Small intestine (tissue), 7 donors: ENCODE measurements at regions not wholly inside any gene's neighbourhood (a gene's known extent, or its start where the extent isn't known, plus 50 kb on each side); places are given as distances from the start of the nearest gene placed in this dataset.
"Not testable (repeated sequence)": the region's sequence is repeated elsewhere in the genome, so short reads cannot be mapped to it uniquely, and the experiment has no call there.

Experiments used
- DNase-seq, 2 donors: peaks; one replicate each; pipeline versions ENCODE4 v3.0.0 to v3.0.0-alpha.2; 2013
- FAIRE-seq: peaks from 2 replicates; lab custom pipeline; 2012; peaks lifted over from hg19 to GRCh38; lab: Jason Lieb, UNC
- H3K27ac ChIP-seq, 3 donors: one replicate each; pipeline ENCODE4 v1.5.1; 2013; ENCODE audit warnings: low read length in 2 of 3, mild to moderate bottlenecking in 2 of 3, control low read depth in 1 of 3, inconsistent platforms in 1 of 3, low read depth in 1 of 3, moderate library complexity in 1 of 3
- H3K27me3 ChIP-seq, 3 donors: one replicate each; pipeline ENCODE4 v1.6.1; 2013; ENCODE audit warnings: low read length in 3 of 3, inconsistent platforms in 1 of 3; ENCODE audit not compliant: control insufficient read depth in 3 of 3, insufficient read depth in 3 of 3
- H3K36me3 ChIP-seq, 3 donors: one replicate each; pipeline ENCODE4 v1.6.1; 2013; ENCODE audit warnings: low read length in 3 of 3, inconsistent platforms in 1 of 3, low read depth in 1 of 3, mild to moderate bottlenecking in 1 of 3, moderate library complexity in 1 of 3; ENCODE audit not compliant: control insufficient read depth in 3 of 3, insufficient read depth in 2 of 3
- H3K4me1 ChIP-seq, 3 donors: one replicate each; pipeline ENCODE4 v1.6.1; 2013; ENCODE audit warnings: low read length in 2 of 3, inconsistent platforms in 1 of 3, low read depth in 1 of 3, mild to moderate bottlenecking in 1 of 3, moderate library complexity in 1 of 3; ENCODE audit not compliant: control insufficient read depth in 3 of 3, insufficient read depth in 2 of 3
- H3K4me3 ChIP-seq, 3 donors: one replicate each; pipeline ENCODE4 v1.5.1; 2013; ENCODE audit warnings: low read length in 3 of 3, control low read depth in 1 of 3, inconsistent platforms in 1 of 3, low read depth in 1 of 3, mild to moderate bottlenecking in 1 of 3, moderate library complexity in 1 of 3
- H3K9me3 ChIP-seq, 2 donors: one replicate each; pipeline ENCODE4 v1.6.1; 2013; ENCODE audit warnings: low read depth in 1 of 2, low read length in 1 of 2; ENCODE audit not compliant: control insufficient read depth in 2 of 2, insufficient read depth in 1 of 2
- WGBS, 3 donors: extraction: QIAGEN DNeasy Blood & Tissue Kit; methylation state at CpG; one replicate each; pipeline ENCODE4 v1.1.7; 2013; 5-methylcytosine and 5-hydroxymethylcytosine counted together
- donor health status: healthy with polysubstance abuse.
- donor health status: control.
- donor health status: control.
- donor health status: Bipolar disorder and iron deficiency.
- donor health status: healthy.

GRCh38 chr1:224022249-224022970, 91.5 kb upstream of the FBXO28 start:
- WGBS, 3 donors, result 62 to 88% (median 76%) methylated on average over 6 to 7 of the region's 7 CpGs
- not testable (repeated sequence) for H3K4me3 ChIP-seq, FAIRE-seq, H3K27me3 ChIP-seq, H3K9me3 ChIP-seq, DNase-seq, H3K4me1 ChIP-seq, H3K27ac ChIP-seq, H3K36me3 ChIP-seq

GRCh38 chr1:224019866-224020265, 94.0 kb upstream of the FBXO28 start:
- H3K27me3 ChIP-seq, FAIRE-seq, H3K36me3 ChIP-seq, H3K27ac ChIP-seq, H3K9me3 ChIP-seq, H3K4me3 ChIP-seq, DNase-seq, H3K4me1 ChIP-seq: not testable (repeated sequence)
- WGBS, 3 donors, result 87 to 100% methylated on average over 3 of the region's 3 CpGs; no CpG with 5 or more reads in 1 of the 3 donors

GRCh38 chr1:224015782-224016181, 98.1 kb upstream of the FBXO28 start:
- DNase-seq, FAIRE-seq: not testable (repeated sequence)
- 93 to 98% (median 93%) methylated on average over 8 of the region's 8 CpGs for WGBS, 3 donors

GRCh38 chr1:224014330-224014649, 99.6 kb upstream of the FBXO28 start:
- H3K27me3 ChIP-seq, result no peaks in the 10 kb centered on the region
- FAIRE-seq, result no peak

More at GRCh38 chr1:224015782-224016181, 98.1 kb upstream of the FBXO28 start:
- H3K27me3 ChIP-seq, H3K27ac ChIP-seq, H3K4me1 ChIP-seq, H3K4me3 ChIP-seq, H3K36me3 ChIP-seq: not testable (repeated sequence)
- peaks cover 2 to 35% of the 10 kb centered on the region in 2 donors for H3K9me3 ChIP-seq

GRCh38 chr1:224013626-224014329, 100.1 kb upstream of the FBXO28 start:
- not testable (repeated sequence) for H3K27me3 ChIP-seq, H3K36me3 ChIP-seq, H3K4me1 ChIP-seq, H3K27ac ChIP-seq, H3K4me3 ChIP-seq, FAIRE-seq
- peaks cover 2 to 35% of the 10 kb centered on the region in 2 donors for H3K9me3 ChIP-seq
- DNase-seq, result peak in 1 of 2 donors; percentile 9
- WGBS, 3 donors, result 87 to 91% (median 88%) methylated on average over 26 to 28 of the region's 28 CpGs

More at GRCh38 chr1:224014330-224014649, 99.6 kb upstream of the FBXO28 start:
- WGBS, 3 donors, result 92 to 94% (median 93%) methylated on average over 7 of the region's 7 CpGs
- no peaks in the 10 kb centered on the region for H3K36me3 ChIP-seq
- H3K9me3 ChIP-seq, result peaks cover 2 to 35% of the 10 kb centered on the region in 2 donors
- no peak overlapping the region for H3K27ac ChIP-seq
- DNase-seq, result no peak
- H3K4me1 ChIP-seq, result no peaks in the 10 kb centered on the region
- H3K4me3 ChIP-seq, result no peak overlapping the region

- peaks cover 2 to 36% of the 10 kb centered on the region in 2 donors for H3K9me3 ChIP-seq
- peak in 1 of 2 donors; percentile 8 for DNase-seq
- H3K4me1 ChIP-seq, H3K27me3 ChIP-seq, H3K36me3 ChIP-seq, H3K27ac ChIP-seq, FAIRE-seq, H3K4me3 ChIP-seq: not testable (repeated sequence)
- 94 to 96% (median 94%) methylated on average over 19 of the region's 19 CpGs for WGBS, 3 donors
Measured at GRCh38 chr1:224012807-224013434, 101.0 kb upstream of the FBXO28 start.

- H3K4me3 ChIP-seq, result not testable (repeated sequence)
Measured at GRCh38 chr1:224012162-224012561, 101.7 kb upstream of the FBXO28 start.

GRCh38 chr1:224011751-224012150, 102.2 kb upstream of the FBXO28 start:
- H3K27me3 ChIP-seq, H3K36me3 ChIP-seq, H3K4me1 ChIP-seq, H3K27ac ChIP-seq, FAIRE-seq, H3K4me3 ChIP-seq, DNase-seq: not testable (repeated sequence)
- peaks cover 2 to 36% of the 10 kb centered on the region in 2 donors for H3K9me3 ChIP-seq
- WGBS, 3 donors, result 85 to 93% (median 88%) methylated on average over 6 to 7 of the region's 7 CpGs

More at GRCh38 chr1:224012162-224012561, 101.7 kb upstream of the FBXO28 start:
- not testable (repeated sequence) for H3K27ac ChIP-seq, H3K4me1 ChIP-seq, DNase-seq, H3K27me3 ChIP-seq, FAIRE-seq, H3K36me3 ChIP-seq
- H3K9me3 ChIP-seq, result peaks cover 2 to 36% of the 10 kb centered on the region in 2 donors
- WGBS, 3 donors, result 85 to 90% (median 90%) methylated on average over 15 of the region's 15 CpGs
